ENCODE measurements at regions not wholly inside any gene's neighbourhood (a gene's known extent, or its start where the extent isn't known, plus 50 kb on each side); places are given as distances from the start of the nearest gene placed in this dataset.
"Not testable (repeated sequence)": the region's sequence is repeated elsewhere in the genome, so short reads cannot be mapped to it uniquely, and the experiment has no call there.

- DNase-seq (ENCODE audit: low read depth in 2 of 2), result no peak
Observed at GRCh38 chr7:45407730-45408408, 166.3 kb upstream of the ADCY1 start.

DNA sequence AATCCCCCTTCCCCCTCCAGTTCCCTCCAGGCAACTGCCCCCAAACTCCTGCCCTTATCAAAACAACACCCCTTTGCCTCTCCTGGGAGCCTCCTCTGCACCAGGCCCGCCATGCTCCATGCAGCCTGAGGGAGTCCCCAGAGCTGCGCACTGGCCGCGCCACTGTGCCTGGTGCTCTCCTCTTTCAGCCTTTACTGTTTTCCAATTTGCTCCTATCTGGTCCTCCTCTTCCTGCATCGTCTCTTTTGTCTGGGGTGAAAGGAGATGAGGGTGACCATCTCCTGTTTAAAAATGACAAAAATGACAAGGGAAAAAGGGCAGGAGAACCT lies 165.8 kb upstream of the ADCY1 start:
- no peak for DNase-seq (ENCODE audit: low read depth in 2 of 2)

DNA sequence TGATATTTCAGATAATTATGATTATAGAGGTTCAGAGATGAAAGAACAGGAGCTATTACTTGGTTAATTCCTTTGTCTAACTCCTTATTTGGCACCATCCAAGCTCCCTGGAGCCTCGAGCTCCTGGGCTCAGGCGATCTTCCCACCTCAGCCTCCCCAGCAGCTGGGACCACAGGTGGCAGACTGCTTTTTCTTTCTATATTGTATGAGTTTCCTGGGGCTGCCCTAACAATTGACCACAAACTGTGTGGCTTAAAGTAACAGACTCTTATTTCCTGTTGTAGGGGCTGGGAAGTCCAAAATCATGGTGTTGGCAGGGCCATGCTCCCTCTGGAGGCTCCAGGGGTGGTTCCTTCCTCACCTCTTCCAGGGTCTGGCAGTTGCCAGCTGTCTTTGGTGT lies 163.3 kb upstream of the ADCY1 start:
- no peak for DNase-seq (ENCODE audit: low read depth in 2 of 2)

DNA sequence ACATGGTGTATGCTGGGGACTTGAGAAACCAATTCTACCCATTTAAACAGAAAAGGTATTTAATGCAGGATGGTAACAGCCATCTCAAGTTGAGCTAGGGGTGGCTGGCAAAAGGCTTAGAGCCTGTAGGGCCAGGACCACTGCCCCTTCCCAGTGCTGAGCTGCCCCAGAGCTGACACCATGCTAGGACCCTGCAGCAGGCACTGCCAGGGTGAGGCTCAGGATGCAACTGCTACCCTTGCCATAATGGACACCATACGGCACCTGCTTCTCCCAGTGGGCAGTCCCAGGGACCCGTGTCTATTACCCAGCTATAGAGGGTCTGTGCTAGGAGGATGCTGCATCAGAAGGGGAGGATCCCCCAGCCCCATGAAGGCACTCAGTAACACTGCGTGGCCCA lies 160.7 kb upstream of the ADCY1 start:
- no peak for DNase-seq (ENCODE audit: low read depth in 2 of 2)

DNA sequence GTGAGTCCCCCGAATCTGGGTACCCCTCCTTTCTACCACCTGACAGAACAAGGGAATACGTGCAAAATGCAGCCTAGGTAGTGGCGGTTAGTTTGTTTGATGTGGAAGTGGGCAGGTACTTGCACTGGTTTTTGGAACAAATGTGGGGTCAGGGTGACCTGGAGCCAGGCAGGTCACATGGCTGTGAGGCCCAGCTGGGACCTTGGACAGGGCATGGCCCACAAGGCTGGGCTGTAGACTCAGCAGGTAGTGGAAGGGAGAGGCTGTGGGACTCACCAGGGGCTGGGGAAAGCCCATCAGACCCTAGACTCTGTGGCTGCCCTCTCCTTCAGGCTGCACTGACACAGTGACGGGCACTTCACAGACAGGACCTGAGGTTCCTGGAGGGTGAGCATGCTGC lies 159.9 kb upstream of the ADCY1 start:
- no peak for DNase-seq (ENCODE audit: low read depth in 2 of 2)

DNA sequence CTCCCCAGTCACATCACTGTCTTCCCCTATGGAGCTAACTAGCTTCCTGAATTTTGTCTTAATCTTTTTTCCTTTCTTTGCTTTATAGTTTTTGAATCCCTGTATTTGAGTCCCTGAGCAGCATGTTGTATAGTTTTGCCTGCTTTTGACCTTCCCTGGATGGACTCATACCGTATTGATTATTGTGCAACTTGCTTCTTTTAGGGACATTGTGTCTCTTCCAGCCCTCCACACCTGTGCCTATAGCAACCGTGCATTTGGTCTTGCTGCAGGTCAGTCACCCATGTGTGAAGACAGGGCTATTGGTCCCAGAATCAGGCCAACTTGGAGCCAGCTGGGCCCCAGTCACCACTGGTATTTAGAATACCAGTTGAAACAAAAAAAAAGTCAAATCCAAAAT lies 158.9 kb upstream of the ADCY1 start:
- DNase-seq (ENCODE audit: low read depth in 2 of 2), result no peak

DNA sequence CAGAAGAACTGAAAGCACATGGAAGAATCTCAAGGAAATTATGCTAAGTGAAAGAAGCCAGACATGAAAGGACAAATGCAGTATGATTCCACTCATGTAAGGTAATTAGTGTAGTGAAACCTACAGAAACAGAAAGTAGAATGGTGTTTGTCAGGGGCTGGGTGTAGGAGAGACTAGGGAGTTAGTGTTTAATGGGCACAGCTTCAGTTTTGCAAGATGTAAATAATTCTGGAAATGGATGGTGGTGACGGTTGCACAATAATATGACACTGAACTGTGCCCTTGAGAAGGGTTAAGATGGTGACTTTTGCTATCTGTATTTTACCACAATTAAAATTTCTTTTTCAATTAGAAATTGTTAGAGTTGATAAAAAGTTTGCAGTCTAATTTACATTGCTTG lies 157.3 kb upstream of the ADCY1 start:
- DNase-seq (ENCODE audit: low read depth in 2 of 2), result no peak

DNA sequence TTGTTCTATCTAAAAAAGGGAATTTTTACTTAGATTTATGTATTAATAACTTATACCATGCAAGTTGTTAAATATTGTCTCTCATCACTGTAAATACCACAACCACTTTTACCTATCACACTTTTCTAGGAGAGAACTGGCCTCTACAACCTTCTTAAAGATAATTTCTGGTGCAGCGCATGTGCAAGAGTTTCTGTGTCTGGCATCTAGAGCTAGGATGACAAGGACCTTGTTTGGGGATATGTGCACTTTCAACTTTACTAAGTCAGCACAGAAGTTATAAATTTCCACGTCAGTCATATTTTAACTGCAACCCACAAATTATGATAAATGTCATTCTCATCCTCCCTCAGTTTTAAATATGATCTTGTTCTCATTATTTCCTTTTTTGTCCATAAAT lies 156.9 kb upstream of the ADCY1 start:
- no peak for DNase-seq (ENCODE audit: low read depth in 2 of 2)

- no peak for DNase-seq (ENCODE audit: low read depth in 2 of 2)
Observed at GRCh38 chr7:45417735-45418134, 156.4 kb upstream of the ADCY1 start.

DNA sequence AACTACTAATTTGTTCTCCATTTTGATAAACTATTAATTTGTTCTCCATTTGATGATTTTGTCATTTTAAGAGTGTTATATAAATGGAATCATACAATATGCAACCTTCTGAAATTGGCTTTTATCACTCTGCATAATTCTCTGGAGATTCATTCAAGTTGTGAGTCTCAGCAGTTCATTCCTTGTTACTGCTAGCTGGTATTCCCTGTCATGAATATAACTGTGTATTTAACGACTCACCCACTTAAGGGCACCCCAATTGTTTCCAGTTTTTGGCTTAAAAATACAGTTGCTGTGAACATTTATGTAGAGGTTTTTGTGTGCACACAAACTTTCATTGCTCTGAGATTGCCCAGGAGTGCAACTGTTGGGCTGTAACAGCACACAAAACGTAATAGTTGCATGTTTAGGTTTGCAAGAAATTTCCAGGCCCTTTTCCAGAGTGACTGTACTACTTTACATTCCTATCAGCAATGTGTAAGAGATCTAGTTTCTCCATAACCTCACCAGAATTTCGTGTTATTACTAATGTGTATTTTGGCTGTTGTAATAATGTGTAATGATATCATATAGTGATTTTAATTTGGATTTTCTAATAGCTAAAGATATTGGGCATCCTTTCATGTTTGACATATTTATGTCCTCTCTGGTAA lies 153.2 kb upstream of the ADCY1 start:
- DNase-seq (ENCODE audit: low read depth in 2 of 2), result peak; percentile 69 to 70

- DNase-seq (ENCODE audit: low read depth in 2 of 2), result peak; percentile 68 to 70
Observed at GRCh38 chr7:45421806-45422205, 152.4 kb upstream of the ADCY1 start.

GRCh38 chr7:45430397-45430796 lies 143.8 kb upstream of the ADCY1 start:
- no peak for DNase-seq (ENCODE audit: low read depth in 2 of 2)

GRCh38 chr7:45434167-45434784 lies 139.9 kb upstream of the ADCY1 start:
- peak in 1 of 2 experiments; percentile 24 for DNase-seq (ENCODE audit: low read depth in 2 of 2)

- DNase-seq (ENCODE audit: low read depth in 2 of 2), result no peak
Observed at GRCh38 chr7:45435131-45435530, 139.0 kb upstream of the ADCY1 start.

- peak; percentile 88 to 92 for DNase-seq (ENCODE audit: low read depth in 2 of 2)
Observed at GRCh38 chr7:45435846-45436245, 138.3 kb upstream of the ADCY1 start.

- not testable (repeated sequence) for DNase-seq (ENCODE audit: low read depth in 2 of 2)
Observed at GRCh38 chr7:45440776-45441175, 133.4 kb upstream of the ADCY1 start.

DNA sequence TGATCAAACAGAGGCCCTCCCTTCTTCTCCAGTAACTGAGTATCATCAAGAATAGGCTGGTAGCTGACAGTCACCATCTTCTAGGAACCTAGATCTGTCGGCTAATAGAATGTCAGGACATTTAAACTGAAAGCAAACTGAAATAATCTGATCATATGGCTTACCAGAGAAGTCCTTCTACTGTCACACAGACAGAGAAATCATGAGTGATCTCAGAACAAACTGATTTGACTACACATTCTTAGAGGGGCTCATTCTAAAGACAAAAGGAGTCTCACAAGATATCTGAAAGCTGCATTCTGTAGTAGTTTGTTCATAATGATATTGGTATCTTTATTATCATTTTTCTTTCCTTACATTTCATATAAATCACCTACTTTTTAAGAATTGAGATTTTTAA lies 130.9 kb upstream of the ADCY1 start:
- DNase-seq (ENCODE audit: low read depth in 2 of 2), result no peak

DNA sequence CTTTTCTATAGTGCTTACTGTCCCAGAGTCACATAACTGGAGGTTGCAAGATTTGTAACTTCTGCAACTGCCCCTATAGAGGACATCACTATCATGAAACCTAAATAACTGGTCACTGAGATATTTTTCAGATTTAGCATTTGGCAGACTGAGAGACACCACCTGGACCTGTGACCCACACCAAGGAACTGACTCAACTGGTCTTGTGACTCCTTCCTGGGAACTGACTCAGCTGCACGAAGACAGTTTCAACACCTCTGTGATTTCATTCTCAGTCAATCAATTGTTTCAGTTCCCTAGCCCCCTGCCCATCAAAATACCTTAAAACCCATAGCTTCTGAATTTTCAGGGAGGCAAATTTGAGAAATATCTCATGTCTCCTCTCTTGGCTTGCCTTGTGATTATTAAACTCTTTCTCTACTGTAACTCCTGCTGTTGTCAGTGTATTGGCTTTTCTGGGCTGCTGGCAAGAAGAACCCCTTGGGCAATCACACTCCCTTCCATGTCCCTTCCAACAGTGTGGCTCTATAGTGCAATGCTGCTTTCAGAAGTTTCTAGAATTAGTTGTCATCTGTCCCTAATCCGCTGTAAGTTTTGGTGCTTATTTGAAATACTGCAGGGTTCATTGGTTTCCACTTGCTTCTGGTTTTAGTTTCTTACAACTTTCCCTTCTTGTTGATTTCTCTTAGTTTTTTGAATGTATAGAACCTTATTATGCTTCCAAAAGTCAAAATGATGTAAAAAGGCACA lies 127.8 kb upstream of the ADCY1 start:
- DNase-seq (ENCODE audit: low read depth in 2 of 2), result no peak

- DNase-seq (ENCODE audit: low read depth in 2 of 2), result no peak
Observed at GRCh38 chr7:45447296-45447695, 126.9 kb upstream of the ADCY1 start.

- no peak for DNase-seq (ENCODE audit: low read depth in 2 of 2)
Observed at GRCh38 chr7:45450571-45451204, 123.5 kb upstream of the ADCY1 start.

GRCh38 chr7:45451342-45452035 lies 122.7 kb upstream of the ADCY1 start:
- DNase-seq (ENCODE audit: low read depth in 2 of 2), result no peak

GRCh38 chr7:45454771-45455170 lies 119.4 kb upstream of the ADCY1 start:
- DNase-seq (ENCODE audit: low read depth in 2 of 2), result no peak
